Prostate gland (tissue), 2 donors: ENCODE measurements at regions not wholly inside any gene's neighbourhood (a gene's known extent, or its start where the extent isn't known, plus 50 kb on each side); places are given as distances from the start of the nearest gene placed in this dataset.

ENCODE experiments used
- CTCF ChIP-seq, 4 experiments: fragments of 200-600 bp in 2 of 4; fragments of 450-650 bp in 2 of 4; sonication (generic) in 2 of 4; IDR thresholded peaks; 1 replicate in 3 of 4; 2 replicates in 1 of 4; pipeline ENCODE4 v1.5.1; 2016 to 2019; ENCODE audit warnings: antibody characterized with exemption in 4 of 4, mild to moderate bottlenecking in 2 of 4, moderate library complexity in 2 of 4
- POLR2A ChIP-seq: fragments of 450-650 bp; IDR thresholded peaks from one replicate; pipeline ENCODE4 v1.6.1; 2016; ENCODE audit warnings: antibody characterized with exemption, mild to moderate bottlenecking
- POLR2AphosphoS5 ChIP-seq: sonication (generic); formaldehyde crosslinking; IDR thresholded peaks from one replicate; pipeline ENCODE4 v1.6.1; 2017; ENCODE audit warnings: antibody characterized with exemption

GRCh38 chr12:113667095-113667494 is 195.4 kb upstream of the LHX5 start:
- TF ChIP-seq POLR2A (no peak), CTCF (IDR thresholded peaks at IDR 0.05) (no peak), POLR2AphosphoS5 (no peak)
